Uterus (tissue), 3 donors: ENCODE measurements at regions not wholly inside any gene's neighbourhood (a gene's known extent, or its start where the extent isn't known, plus 50 kb on each side); places are given as distances from the start of the nearest gene placed in this dataset.

Source experiments
- DNase-seq, 2 donors: peaks; one replicate each; pipeline ENCODE4 v3.0.0-alpha.2; 2019 to 2020
- H3K27ac ChIP-seq, 2 donors: fragments of 200-600 bp; sonication (generic); 1 replicate in 1 of 2; 2 replicates in 1 of 2; pipeline ENCODE4 v1.5.1; 2016 to 2018
- H3K27me3 ChIP-seq, 2 donors: fragments of 200-600 bp; sonication (generic); one replicate each; pipeline ENCODE4 v1.5.1; 2018 to 2019; ENCODE audit warnings: control low read depth in 1 of 2
- H3K36me3 ChIP-seq, 2 donors: fragments of 200-600 bp; sonication (generic); one replicate each; pipeline ENCODE4 v1.5.1; 2019; ENCODE audit warnings: control low read depth in 1 of 2
- H3K4me1 ChIP-seq, 2 donors: fragments of 200-600 bp; sonication (generic); one replicate each; pipeline ENCODE4 v1.5.1; 2018 to 2019; ENCODE audit warnings: control low read depth in 1 of 2
- H3K4me3 ChIP-seq, 2 donors: fragments of 200-600 bp; sonication (generic); 1 replicate in 1 of 2; 2 replicates in 1 of 2; pipeline ENCODE4 v1.5.1; 2018 to 2019; ENCODE audit warnings: mild to moderate bottlenecking in 1 of 2
- H3K9me3 ChIP-seq, 2 donors: fragments of 200-600 bp; sonication (generic); one replicate each; pipeline ENCODE4 v1.5.1; 2019; ENCODE audit warnings: control low read depth in 1 of 2
- POLR2A ChIP-seq, 2 donors: fragments of 450-650 bp; IDR thresholded peaks; one replicate each; pipeline ENCODE4 v1.6.1; 2016; ENCODE audit warnings: antibody characterized with exemption in 2 of 2, mild to moderate bottlenecking in 1 of 2, moderate library complexity in 1 of 2
- intact Hi-C: fragments of 100-400 bp; cut with DNase I; formaldehyde crosslinking; loops from one replicate; pipeline ENCODE4 v1.15.1; 2023; ENCODE audit warnings: low total_unique reads
- TF ChIP-seq, protein P1 (sequence below), 4 experiments: fragments of 200-600 bp in 2 of 4; fragments of 450-650 bp in 2 of 4; sonication (generic) in 2 of 4; IDR thresholded peaks; one replicate each; pipeline ENCODE4 v1.5.1; 2016 to 2019; ENCODE audit warnings: antibody characterized with exemption in 4 of 4, mild to moderate bottlenecking in 2 of 4, moderate library complexity in 1 of 4
- donor health status: DM: yes; HTN: yes; CAD: no.

- intact Hi-C loops = no loop called here
Observed at GRCh38 chr3:132119531-132119930, 84.7 kb upstream of the CPNE4 start.

GRCh38 chr3:132124096-132124495 is 89.3 kb upstream of the CPNE4 start:
- H3K36me3 ChIP-seq = no peaks in the 10 kb centered on the region
- intact Hi-C loops = no loop called here
- no peak overlapping the region for H3K4me3 ChIP-seq
- H3K27ac ChIP-seq = no peak overlapping the region
- H3K9me3 ChIP-seq = no peaks in the 10 kb centered on the region
- H3K27me3 ChIP-seq = no peaks in the 10 kb centered on the region
- DNase-seq = no peak
- H3K4me1 ChIP-seq = no peaks in the 10 kb centered on the region
- no peak for TF ChIP-seq POLR2A (IDR thresholded peaks at IDR 0.05)
- TF ChIP-seq, protein P1, sequence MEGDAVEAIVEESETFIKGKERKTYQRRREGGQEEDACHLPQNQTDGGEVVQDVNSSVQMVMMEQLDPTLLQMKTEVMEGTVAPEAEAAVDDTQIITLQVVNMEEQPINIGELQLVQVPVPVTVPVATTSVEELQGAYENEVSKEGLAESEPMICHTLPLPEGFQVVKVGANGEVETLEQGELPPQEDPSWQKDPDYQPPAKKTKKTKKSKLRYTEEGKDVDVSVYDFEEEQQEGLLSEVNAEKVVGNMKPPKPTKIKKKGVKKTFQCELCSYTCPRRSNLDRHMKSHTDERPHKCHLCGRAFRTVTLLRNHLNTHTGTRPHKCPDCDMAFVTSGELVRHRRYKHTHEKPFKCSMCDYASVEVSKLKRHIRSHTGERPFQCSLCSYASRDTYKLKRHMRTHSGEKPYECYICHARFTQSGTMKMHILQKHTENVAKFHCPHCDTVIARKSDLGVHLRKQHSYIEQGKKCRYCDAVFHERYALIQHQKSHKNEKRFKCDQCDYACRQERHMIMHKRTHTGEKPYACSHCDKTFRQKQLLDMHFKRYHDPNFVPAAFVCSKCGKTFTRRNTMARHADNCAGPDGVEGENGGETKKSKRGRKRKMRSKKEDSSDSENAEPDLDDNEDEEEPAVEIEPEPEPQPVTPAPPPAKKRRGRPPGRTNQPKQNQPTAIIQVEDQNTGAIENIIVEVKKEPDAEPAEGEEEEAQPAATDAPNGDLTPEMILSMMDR (IDR thresholded peaks at IDR 0.05) = no peak

More at GRCh38 chr3:132119531-132119930, 84.7 kb upstream of the CPNE4 start:
- TF ChIP-seq POLR2A (IDR thresholded peaks at IDR 0.05) = no peak
- TF ChIP-seq, protein P1 (IDR thresholded peaks at IDR 0.05) = no peak
- Histone ChIP-seq H3K9me3 (no peaks in the 10 kb centered on the region), H3K4me1 (no peaks in the 10 kb centered on the region), H3K4me3 (no peak overlapping the region), H3K27me3 (no peaks in the 10 kb centered on the region), H3K27ac (no peak overlapping the region), H3K36me3 (no peaks in the 10 kb centered on the region)
- no peak for DNase-seq

- no peak for DNase-seq
- TF ChIP-seq, protein P1 (IDR thresholded peaks at IDR 0.05) = no peak
- no peak for TF ChIP-seq POLR2A (IDR thresholded peaks at IDR 0.05)
- no peaks in the 10 kb centered on the region for H3K36me3 ChIP-seq
- intact Hi-C loops = no loop called here
- H3K27me3 ChIP-seq = no peaks in the 10 kb centered on the region
- no peaks in the 10 kb centered on the region for H3K9me3 ChIP-seq
- no peak overlapping the region for H3K4me3 ChIP-seq
- no peaks in the 10 kb centered on the region for H3K4me1 ChIP-seq
- H3K27ac ChIP-seq = no peak overlapping the region
Observed at GRCh38 chr3:132124651-132125284, 90.0 kb upstream of the CPNE4 start.

- no peaks in the 10 kb centered on the region for H3K9me3 ChIP-seq
- no peak overlapping the region for H3K27ac ChIP-seq
- intact Hi-C loops = no loop called here
- no peak for DNase-seq
- no peak for TF ChIP-seq POLR2A (IDR thresholded peaks at IDR 0.05)
- TF ChIP-seq, protein P1 (IDR thresholded peaks at IDR 0.05) = no peak
- no peaks in the 10 kb centered on the region for H3K4me1 ChIP-seq
- no peaks in the 10 kb centered on the region for H3K27me3 ChIP-seq
- no peak overlapping the region for H3K4me3 ChIP-seq
- no peaks in the 10 kb centered on the region for H3K36me3 ChIP-seq
Observed at GRCh38 chr3:132134611-132135010, 99.8 kb upstream of the CPNE4 start.

DNA sequence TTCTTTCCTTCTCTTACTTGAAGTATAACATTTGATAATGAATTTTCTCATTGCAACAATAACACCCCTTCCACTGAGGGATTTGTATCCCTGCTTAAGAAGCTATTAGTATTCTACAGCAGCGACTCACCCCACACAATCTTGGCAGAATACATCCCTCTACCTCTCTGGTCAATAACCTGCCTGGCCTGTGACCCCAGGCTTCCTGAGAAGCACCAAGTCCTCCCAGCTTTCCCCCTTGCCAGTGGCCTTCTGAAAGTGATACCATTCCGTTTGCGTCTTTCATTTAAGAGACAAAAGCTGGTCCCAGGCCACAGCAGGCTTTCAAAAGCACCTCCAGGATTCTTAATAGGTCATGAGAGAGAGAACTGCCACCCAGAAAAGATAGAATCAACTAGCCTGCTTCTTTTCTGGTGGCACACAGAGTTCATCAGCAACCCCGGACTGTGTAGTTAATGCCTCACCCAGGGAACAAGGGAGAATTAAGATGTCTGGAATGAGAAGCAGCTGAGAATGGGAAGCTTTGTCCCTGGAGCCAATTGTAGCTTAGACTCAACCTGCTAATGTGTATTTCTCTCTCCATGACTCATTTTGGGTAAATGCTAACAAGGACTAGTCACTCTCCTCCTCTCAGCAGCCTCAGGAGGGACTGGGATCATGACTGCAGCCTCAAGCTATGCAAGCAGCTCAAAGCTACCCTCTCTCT is 101.0 kb upstream of the CPNE4 start:
- intact Hi-C loops = no loop called here
- H3K9me3 ChIP-seq = no peaks in the 10 kb centered on the region
- no peak overlapping the region for H3K27ac ChIP-seq
- H3K4me1 ChIP-seq = no peaks in the 10 kb centered on the region
- no peak for DNase-seq
- no peaks in the 10 kb centered on the region for H3K27me3 ChIP-seq
- TF ChIP-seq, protein P1 (IDR thresholded peaks at IDR 0.05) = no peak
- no peak for TF ChIP-seq POLR2A (IDR thresholded peaks at IDR 0.05)
- H3K36me3 ChIP-seq = no peaks in the 10 kb centered on the region
- H3K4me3 ChIP-seq = no peak overlapping the region
